Motor neuron (in vitro differentiated cells): ENCODE measurements at regions not wholly inside any gene's neighbourhood (a gene's known extent, or its start where the extent isn't known, plus 50 kb on each side); places are given as distances from the start of the nearest gene placed in this dataset.
"Not testable (repeated sequence)": the region's sequence is repeated elsewhere in the genome, so short reads cannot be mapped to it uniquely, and the experiment has no call there.

Source experiments
- ATAC-seq, 8 experiments: fragments of 200-7000 bp; cut with Tn5 transposase; replicated peaks in 6 of 8; 2 replicates each; pipeline ENCODE4 v1.8.0; 2021; ENCODE audit warnings: mild to moderate bottlenecking in 8 of 8, moderate library complexity in 8 of 8
- H3K27ac ChIP-seq, 2 donors: fragments of 250-450 bp; sonication (Bioruptor Pico); 2 replicates each; pipeline ENCODE4 v1.9.0; 2021; ENCODE audit warnings: antibody characterized with exemption in 2 of 2, mild to moderate bottlenecking in 2 of 2, moderate library complexity in 1 of 2
- H3K4me1 ChIP-seq, 2 donors: fragments of 250-450 bp; sonication (Bioruptor Pico); replicated peaks in 1 of 2; 2 replicates each; pipeline ENCODE4 v1.6.1; 2021; ENCODE audit warnings: antibody characterized with exemption in 2 of 2, mild to moderate bottlenecking in 2 of 2, moderate library complexity in 1 of 2
- H3K4me3 ChIP-seq, 5 donors: fragments of 250-450 bp; sonication (Bioruptor Pico); 2 replicates each; pipeline ENCODE4 v1.9.0; 2021; ENCODE audit warnings: antibody characterized with exemption in 5 of 5, mild to moderate bottlenecking in 5 of 5, moderate library complexity in 4 of 5
- WGBS, 10 experiments: fragments of 450-650 bp; shearing (Covaris generic); methylation state at CpG; one replicate each; pipeline ENCODE4 v1.0.0; 2022; 5-methylcytosine and 5-hydroxymethylcytosine counted together
- in situ Hi-C, 9 experiments: fragments of 400-800 bp; cut with MboI; loops; one replicate each; pipeline ENCODE4 v1.15.0; 2021; ENCODE audit warnings: low sequenced_read_pairs in 9 of 9, low pct_unique_long_range_greater_than_20kb in 2 of 9; ENCODE audit not compliant: unreplicated experiment in 9 of 9

DNA sequence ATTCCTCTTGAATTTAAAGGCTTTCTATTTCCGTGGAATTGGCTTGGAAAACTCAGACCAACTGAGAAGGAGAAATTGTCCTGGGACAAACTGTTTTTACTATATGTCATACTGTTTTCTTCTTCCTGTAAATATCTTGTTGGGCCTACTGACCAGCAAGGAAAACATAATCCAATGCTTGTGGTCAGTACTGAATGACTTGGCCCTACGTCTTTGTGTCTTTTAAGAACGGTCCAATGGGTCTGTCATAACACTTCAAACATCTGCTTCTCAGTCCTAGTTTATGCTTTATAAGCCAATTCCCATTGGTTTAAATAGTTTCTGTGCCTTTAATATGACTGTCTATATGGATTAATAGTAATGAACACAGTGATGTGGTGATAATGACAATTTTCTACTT lies 248.5 kb upstream of the DDHD1 start:
- WGBS, 10 experiments: 38 to 100% (median 86%) methylated on average over 1 to 3 of the region's 3 CpGs; no CpG with 5 or more reads in 2 of the 10 experiments
- no peaks in the 10 kb centered on the region for H3K4me1 ChIP-seq
- H3K4me3 ChIP-seq: no peak overlapping the region
- no peak overlapping the region for H3K27ac ChIP-seq
- no peak for ATAC-seq
- in situ Hi-C loops: loop anchor here in 2 of 9 experiments (25.0 kb wide), 1 partner anchor 936 kb away; no protein-coding TSS in a partner anchor

DNA sequence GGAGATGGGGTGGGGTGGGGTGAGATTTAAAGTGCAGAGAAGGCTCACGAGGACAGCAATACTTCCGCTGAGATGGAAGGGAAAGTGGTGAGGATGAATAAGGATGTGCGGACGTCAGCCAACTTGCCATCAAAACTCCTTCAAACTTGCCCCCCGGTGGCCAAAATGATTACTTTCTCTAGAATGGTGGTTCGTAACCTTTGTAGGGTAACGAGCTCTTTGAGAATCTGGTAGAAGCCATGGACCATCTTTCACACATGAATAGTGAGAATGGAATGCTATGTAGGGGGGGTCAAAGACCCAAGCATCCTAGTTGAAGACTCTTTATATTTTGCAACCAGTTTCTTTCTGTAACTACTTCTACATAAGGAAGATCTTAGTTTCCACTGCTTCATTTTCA lies 245.9 kb upstream of the DDHD1 start:
- ATAC-seq: peak in 1 of 8 experiments; percentile 49
- no peak overlapping the region for H3K27ac ChIP-seq
- WGBS, 10 experiments: 60 to 85% (median 73%) methylated on average over 1 to 7 of the region's 7 CpGs; no CpG with 5 or more reads in 2 of the 10 experiments
- in situ Hi-C loops: no loop called here
- no peaks in the 10 kb centered on the region for H3K4me1 ChIP-seq
- no peak overlapping the region for H3K4me3 ChIP-seq

- no peak for ATAC-seq
- Histone ChIP-seq H3K4me1 (no peaks in the 10 kb centered on the region), H3K4me3 (no peak overlapping the region), H3K27ac (no peak overlapping the region)
- in situ Hi-C loops: no loop called here
- 40 to 93% (median 79%) methylated on average over 1 to 2 of the region's 2 CpGs; no CpG with 5 or more reads in 2 of the 10 experiments for WGBS, 10 experiments
Observed at GRCh38 chr14:53398616-53399015, 245.5 kb upstream of the DDHD1 start.

DNA sequence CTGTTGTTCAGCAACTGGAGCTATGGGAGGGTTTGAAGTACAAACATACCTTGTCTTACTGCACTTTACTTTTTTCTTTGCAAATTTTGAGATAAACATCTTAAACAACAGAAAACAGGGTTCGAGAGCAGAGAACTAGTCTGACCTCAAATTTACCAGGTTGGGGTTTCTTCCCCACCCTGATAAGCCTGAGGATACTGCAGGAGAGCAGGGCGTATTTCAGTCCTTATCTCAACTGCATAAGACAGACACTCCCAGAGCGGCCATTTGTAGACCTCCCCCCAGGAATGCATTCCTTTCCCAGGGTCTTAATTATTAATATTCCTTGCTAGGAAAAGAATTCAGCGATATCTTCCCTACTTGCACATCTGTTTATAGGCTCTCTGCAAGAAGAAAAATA lies 242.1 kb upstream of the DDHD1 start:
- ATAC-seq, in situ Hi-C loops, H3K4me3 ChIP-seq, H3K27ac ChIP-seq, H3K4me1 ChIP-seq: not testable (repeated sequence)
- WGBS, 10 experiments: 43 to 100% (median 80%) methylated on average over 1 to 3 of the region's 4 CpGs; no CpG with 5 or more reads in 3 of the 10 experiments

DNA sequence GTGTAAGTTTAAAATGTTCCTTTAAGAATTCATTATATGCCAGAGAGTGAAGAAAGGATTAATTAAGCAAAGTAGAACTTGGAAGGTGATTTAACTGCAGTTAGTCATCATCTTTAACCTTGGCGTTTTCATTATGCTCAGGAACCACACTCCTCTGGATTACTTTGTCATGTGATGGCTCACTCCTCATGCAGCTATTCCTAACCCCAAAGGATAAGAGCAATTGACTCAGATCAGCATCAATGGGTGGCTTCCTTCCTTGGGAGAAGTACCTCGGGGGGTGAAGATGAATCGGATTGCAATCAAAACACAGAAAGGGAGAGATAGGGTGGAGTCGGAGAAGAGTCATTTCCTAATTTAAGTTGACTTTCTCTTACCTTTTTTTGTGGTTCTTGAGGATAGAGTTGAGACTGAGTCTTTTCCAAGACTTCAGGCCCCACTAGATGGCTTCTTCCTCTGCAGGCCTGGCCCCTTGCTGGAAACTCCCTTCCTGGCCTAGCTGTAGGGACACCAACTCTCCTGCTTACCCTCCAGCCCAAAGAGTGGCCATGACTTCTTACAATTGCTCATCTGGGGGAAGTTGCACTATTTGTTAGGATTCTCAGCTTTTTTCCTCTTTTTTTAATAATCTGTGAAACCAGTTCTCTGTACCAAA lies 238.6 kb upstream of the DDHD1 start:
- ATAC-seq: peak in 4 of 8 experiments; percentile 46 to 95 (median 78)
- WGBS, 10 experiments: 0 to 100% (median 82%) methylated on average over 1 to 4 of the region's 4 CpGs; no CpG with 5 or more reads in 1 of the 10 experiments
- Histone ChIP-seq H3K4me3 (no peak overlapping the region), H3K4me1 (peaks cover 0 to 4% of the 10 kb centered on the region in 2 donors), H3K27ac (no peak overlapping the region)
- in situ Hi-C loops: no loop called here

- in situ Hi-C loops: no loop called here
- H3K4me3 ChIP-seq: no peak overlapping the region
- ATAC-seq: peak in 3 of 8 experiments; percentile 20 to 52 (median 49)
- 10 to 100% (median 75%) methylated on average over 1 to 2 of the region's 2 CpGs; no CpG with 5 or more reads in 3 of the 10 experiments for WGBS, 10 experiments
- peaks cover 0 to 4% of the 10 kb centered on the region in 2 donors for H3K4me1 ChIP-seq
- H3K27ac ChIP-seq: no peak overlapping the region
Observed at GRCh38 chr14:53391156-53391555, 238.0 kb upstream of the DDHD1 start.

- H3K4me1 ChIP-seq: peaks cover 0 to 4% of the 10 kb centered on the region in 2 donors
- no peak overlapping the region for H3K4me3 ChIP-seq
- ATAC-seq: no peak
- in situ Hi-C loops: no loop called here
- H3K27ac ChIP-seq: no peak overlapping the region
- 60 to 97% (median 85%) methylated on average over 1 to 6 of the region's 7 CpGs; no CpG with 5 or more reads in 1 of the 10 experiments for WGBS, 10 experiments
Observed at GRCh38 chr14:53390008-53390407, 236.9 kb upstream of the DDHD1 start.

- in situ Hi-C loops: no loop called here
- ATAC-seq: no peak
- peaks cover 0 to 4% of the 10 kb centered on the region in 2 donors for H3K4me1 ChIP-seq
- 0 to 100% (median 63%) methylated on average over 1 of the region's 1 CpG; no CpG with 5 or more reads in 5 of the 10 experiments for WGBS, 10 experiments
- no peak overlapping the region for H3K4me3 ChIP-seq
- no peak overlapping the region for H3K27ac ChIP-seq
Observed at GRCh38 chr14:53389202-53389601, 236.1 kb upstream of the DDHD1 start.

DNA sequence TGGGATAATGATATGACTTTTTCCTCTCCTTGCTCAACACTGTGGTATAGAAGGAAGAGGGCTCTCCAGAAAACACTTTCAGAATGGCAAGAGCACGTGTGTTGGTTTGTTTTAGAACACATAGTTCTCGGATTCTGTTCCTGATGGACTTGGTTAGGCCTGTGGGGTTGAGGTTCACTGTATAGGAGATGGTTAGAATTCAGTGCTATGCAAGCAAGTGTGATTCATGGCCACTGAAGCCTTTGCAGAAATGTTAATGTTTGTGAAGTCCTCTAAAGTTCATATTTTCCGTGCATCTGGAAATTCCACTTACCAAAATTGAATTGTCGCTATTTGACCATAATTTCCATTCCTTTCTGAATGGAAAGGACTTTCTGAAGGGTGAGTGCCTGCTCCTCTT lies 233.2 kb upstream of the DDHD1 start:
- ATAC-seq: peak in 2 of 8 experiments; percentile 53 to 69
- in situ Hi-C loops: no loop called here

GRCh38 chr14:53384536-53384935 lies 231.4 kb upstream of the DDHD1 start:
- Histone ChIP-seq H3K27ac (no peak overlapping the region), H3K4me3 (no peak overlapping the region), H3K4me1 (peaks cover 0 to 4% of the 10 kb centered on the region in 2 donors)
- in situ Hi-C loops: no loop called here
- ATAC-seq: no peak
- 86 to 100% (median 96%) methylated on average over 1 to 5 of the region's 5 CpGs; no CpG with 5 or more reads in 1 of the 10 experiments for WGBS, 10 experiments

More for the DNA sequence above, 233.2 kb upstream of the DDHD1 start:
- H3K4me3 ChIP-seq: no peak overlapping the region
- H3K27ac ChIP-seq: no peak overlapping the region
- peaks cover 0 to 4% of the 10 kb centered on the region in 2 donors for H3K4me1 ChIP-seq
- 39 to 93% (median 81%) methylated on average over 2 to 4 of the region's 4 CpGs; no CpG with 5 or more reads in 2 of the 10 experiments for WGBS, 10 experiments

- ATAC-seq: no peak
- Histone ChIP-seq H3K27ac (no peak overlapping the region), H3K4me3 (no peak overlapping the region), H3K4me1 (peaks cover 0 to 4% of the 10 kb centered on the region in 2 donors)
- in situ Hi-C loops: no loop called here
- WGBS, 10 experiments: 20 to 80% (median 45%) methylated on average over 1 of the region's 1 CpG; no CpG with 5 or more reads in 6 of the 10 experiments
Observed at GRCh38 chr14:53384073-53384472, 230.9 kb upstream of the DDHD1 start.

DNA sequence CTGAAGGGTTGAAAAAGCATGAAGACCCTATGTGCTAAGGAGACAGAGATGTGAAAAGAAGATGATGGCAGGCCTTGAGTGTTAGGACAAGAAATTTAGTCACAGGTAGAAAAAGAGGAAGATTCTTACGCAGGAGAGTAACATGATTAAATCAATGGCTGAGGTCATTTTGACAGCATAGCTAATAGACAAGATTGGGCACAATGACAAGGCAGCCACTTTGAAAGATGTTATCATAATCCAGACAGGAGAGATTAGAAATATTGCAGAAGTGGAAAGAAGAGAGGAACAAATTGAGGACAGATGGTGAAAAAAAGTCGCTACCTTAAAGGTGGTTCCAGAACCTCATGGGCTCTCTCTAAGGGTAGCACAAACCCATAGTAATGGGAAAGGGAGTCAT lies 228.8 kb upstream of the DDHD1 start:
- in situ Hi-C loops: no loop called here
- ATAC-seq: no peak
- no peak overlapping the region for H3K4me3 ChIP-seq
- no peaks in the 10 kb centered on the region for H3K4me1 ChIP-seq
- WGBS, 10 experiments: 86 to 100% (median 100%) methylated on average over 1 to 2 of the region's 2 CpGs
- H3K27ac ChIP-seq: no peak overlapping the region

GRCh38 chr14:53380867-53381225 lies 227.7 kb upstream of the DDHD1 start:
- Histone ChIP-seq H3K4me3 (no peak overlapping the region), H3K27ac (no peak overlapping the region), H3K4me1 (no peaks in the 10 kb centered on the region)
- WGBS, 10 experiments: 0 to 70% (median 50%) methylated on average over 1 of the region's 1 CpG; no CpG with 5 or more reads in 1 of the 10 experiments
- ATAC-seq: no peak
- in situ Hi-C loops: no loop called here
